Stomach (tissue), 4 donors: ENCODE measurements at regions not wholly inside any gene's neighbourhood (a gene's known extent, or its start where the extent isn't known, plus 50 kb on each side); places are given as distances from the start of the nearest gene placed in this dataset.

ENCODE experiments used
- CTCF ChIP-seq, 7 experiments: fragments of 450-650 bp in 4 of 7; fragments of 200-600 bp in 3 of 7; sonication (generic) in 3 of 7; IDR thresholded peaks; one replicate each; pipeline ENCODE4 v1.5.1; 2016 to 2019; ENCODE audit warnings: antibody characterized with exemption in 7 of 7, control low read depth in 2 of 7, mild to moderate bottlenecking in 1 of 7
- POLR2A ChIP-seq, 4 donors: fragments of 450-650 bp; IDR thresholded peaks; one replicate each; pipeline ENCODE4 v1.6.1; 2016; ENCODE audit warnings: antibody characterized with exemption in 4 of 4, control low read depth in 2 of 4, mild to moderate bottlenecking in 1 of 4, moderate library complexity in 1 of 4

GRCh38 chr1:81607924-81608323 is 192.8 kb upstream of the ADGRL2 start:
- no peak for TF ChIP-seq CTCF (IDR thresholded peaks at IDR 0.05)
- TF ChIP-seq POLR2A (IDR thresholded peaks at IDR 0.05), result no peak
